ENCODE measurements at regions not wholly inside any gene's neighbourhood (a gene's known extent, or its start where the extent isn't known, plus 50 kb on each side); places are given as distances from the start of the nearest gene placed in this dataset.

- no peak overlapping the region for H4K8ac ChIP-seq (ENCODE audit: extremely low read depth, insufficient read depth, low read length)
- TF ChIP-seq MAX (IDR thresholded peaks at IDR 0.05) = no peak
- no peak for TF ChIP-seq CHD1 (IDR thresholded peaks at IDR 0.05; ENCODE audit: low read depth, low read length)
- TF ChIP-seq RXRA (IDR thresholded peaks at IDR 0.05; ENCODE audit: insufficient read depth, low read depth, low read length) = no peak
- no peak for TF ChIP-seq HDAC6 (IDR thresholded peaks at IDR 0.05; ENCODE audit: low read depth, low read length)
- TF ChIP-seq USF2 (IDR thresholded peaks at IDR 0.05; ENCODE audit: low read length) = no peak
- no peak for TF ChIP-seq RNF2 (IDR thresholded peaks at IDR 0.05; ENCODE audit: borderline replicate concordance, low read depth, low read length, missing control alignments, poor library complexity, severe bottlenecking)
- TF ChIP-seq HDAC2 (IDR thresholded peaks at IDR 0.05; ENCODE audit: borderline replicate concordance in 1 of 2, low read depth in 2 of 2, low read length in 2 of 2) = no peak
- no peak for TF ChIP-seq JUN (IDR thresholded peaks at IDR 0.05; ENCODE audit: low read depth, low read length)
- no peak for TF ChIP-seq NRF1 (IDR thresholded peaks at IDR 0.05; ENCODE audit: low read depth, low read length)
- no peak for TF ChIP-seq FOSL1 (IDR thresholded peaks at IDR 0.05; ENCODE audit: insufficient read depth, low read depth, low read length)
- no peak for TF ChIP-seq SP4 (IDR thresholded peaks at IDR 0.05; ENCODE audit: low read length)
Measured at GRCh38 chr2:34159901-34160300, 560.8 kb upstream of the FAM98A start.

More at GRCh38 chr2:34159901-34160300, 560.8 kb upstream of the FAM98A start:
- Histone ChIP-seq H4K91ac (replicated peaks; ENCODE audit: insufficient read length, low read length) (no peak overlapping the region), H3K23me2 (ENCODE audit: low read depth, low read length) (no peaks in the 10 kb centered on the region; the same call in 1 of the 2 replicates), H3K9me3 (ENCODE audit: insufficient read depth in 2 of 2, low read depth in 1 of 2, low read length in 1 of 2) (no peaks in the 10 kb centered on the region), H2BK20ac (ENCODE audit: low read length) (no peak overlapping the region), H3K9ac (replicated peaks in 1 of 4; ENCODE audit: extremely low read depth in 1 of 4, low read depth in 3 of 4, low read length in 3 of 4) (no peak overlapping the region), H2BK5ac (ENCODE audit: low read depth, low read length) (no peak overlapping the region), H3K36me3 (ENCODE audit: control insufficient read depth in 2 of 4, insufficient read depth in 4 of 4, low read length in 3 of 4) (no peaks in the 10 kb centered on the region), H3K56ac (replicated peaks; ENCODE audit: insufficient read length, low read depth, low read length) (no peak overlapping the region), H2AFZ (ENCODE audit: low read length) (no peak overlapping the region), H2BK12ac (ENCODE audit: low read depth, low read length) (no peak overlapping the region), H3K14ac (ENCODE audit: insufficient read length) (no peak overlapping the region), H3K4ac (replicated peaks; ENCODE audit: insufficient read length, low read depth, low read length) (no peak overlapping the region), H3K79me1 (ENCODE audit: low read depth, low read length) (no peaks in the 10 kb centered on the region), H3K4me1 (replicated peaks in 1 of 4; ENCODE audit: control insufficient read depth in 3 of 4, insufficient read depth in 4 of 4, low read length in 3 of 4) (no peaks in the 10 kb centered on the region), H3K4me3 (ENCODE audit: extremely low read depth in 1 of 4, insufficient read depth in 2 of 4, low read depth in 3 of 4, low read length in 4 of 4) (no peak overlapping the region), H3K18ac (ENCODE audit: extremely low read depth, low read length) (no peak overlapping the region), H3K4me2 (ENCODE audit: insufficient read depth in 1 of 2, low read depth in 2 of 2, low read length in 2 of 2) (no peak overlapping the region), H3K27me3 (replicated peaks in 1 of 4; ENCODE audit: control insufficient read depth in 3 of 4, extremely low read depth in 1 of 4, insufficient read depth in 3 of 4, low read length in 3 of 4) (no peaks in the 10 kb centered on the region), H2BK120ac (replicated peaks; ENCODE audit: low read depth, low read length) (no peak overlapping the region), H4K5ac (ENCODE audit: insufficient read length, low read depth, low read length) (no peak overlapping the region), H2AK5ac (ENCODE audit: low read depth, low read length) (no peak overlapping the region), H3K27ac (ENCODE audit: low read depth, low read length) (no peak overlapping the region), H3K23ac (ENCODE audit: insufficient read length) (no peak overlapping the region), H3K79me2 (ENCODE audit: control insufficient read depth in 1 of 2, insufficient read depth in 2 of 2, low read length in 2 of 2) (no peaks in the 10 kb centered on the region), H2BK15ac (ENCODE audit: low read length) (no peak overlapping the region), H4K20me1 (replicated peaks in 1 of 2; ENCODE audit: control insufficient read depth in 1 of 2, insufficient read depth in 2 of 2, low read length in 2 of 2) (no peaks in the 10 kb centered on the region)
- DNase-seq (ENCODE audit: low read depth in 1 of 2, low spot score in 2 of 2) (no peak), FAIRE-seq (no peak)
- ChIA-PET POLR2A (ENCODE audit: partially characterized antibody) (no interaction called here), CTCF (ENCODE audit: partially characterized antibody) (interaction anchor here (0.6 kb wide), 1 partner anchor 169 kb away, joined by 3 read pairs; no protein-coding TSS in a partner anchor)
- 92% methylated on average over 2 of the region's 2 CpGs; no CpG with 5 or more reads in 1 of the 2 experiments for WGBS, 2 experiments (ENCODE audit: extremely low coverage in 1 of 2, insufficient coverage in 1 of 2, insufficient read length in 1 of 2, insufficient replicate concordance in 2 of 2, low coverage in 1 of 2, low lambda C conversion rate in 2 of 2, missing lambda C conversion rate in 1 of 2)

All from H1 (cell line).